Testis (tissue), 2 donors: ENCODE measurements at regions not wholly inside any gene's neighbourhood (a gene's known extent, or its start where the extent isn't known, plus 50 kb on each side); places are given as distances from the start of the nearest gene placed in this dataset.

ENCODE experiments used
- DNase-seq: peaks from one replicate; pipeline ENCODE4 v3.0.0-alpha.2; 2019
- H3K27ac ChIP-seq, 2 donors: fragments of 200-600 bp; sonication (generic); one replicate each; pipeline ENCODE4 v1.5.1; 2019
- H3K27me3 ChIP-seq: fragments of 200-600 bp; sonication (generic); one replicate; pipeline ENCODE4 v1.5.1; 2019
- H3K36me3 ChIP-seq: fragments of 200-600 bp; sonication (generic); one replicate; pipeline ENCODE4 v1.5.1; 2017; ENCODE audit warnings: low read depth; ENCODE audit errors: missing control alignments
- H3K4me1 ChIP-seq: fragments of 200-600 bp; sonication (generic); one replicate; pipeline ENCODE4 v1.5.1; 2019
- H3K4me3 ChIP-seq, 2 donors: fragments of 200-600 bp; sonication (generic); one replicate each; pipeline ENCODE4 v1.5.1; 2017 to 2019
- H3K9me3 ChIP-seq: fragments of 200-600 bp; sonication (generic); one replicate; pipeline ENCODE4 v1.5.1; 2017
- POLR2A ChIP-seq: fragments of 450-650 bp; IDR thresholded peaks from one replicate; pipeline ENCODE4 v1.6.1; 2017; ENCODE audit warnings: antibody characterized with exemption, mild to moderate bottlenecking, moderate library complexity
- WGBS, 2 donors: methylation state at CpG; one replicate each; pipeline ENCODE4 v1.1.5; 2018; 5-methylcytosine and 5-hydroxymethylcytosine counted together
- intact Hi-C: fragments of 100-400 bp; cut with DNase I; formaldehyde crosslinking; loops from one replicate; pipeline ENCODE4 v1.15.1; 2023; ENCODE audit warnings: low total_unique reads
- TF ChIP-seq, protein P1 (sequence below), 3 experiments: fragments of 450-650 bp in 2 of 3; fragments of 200-600 bp in 1 of 3; sonication (generic) in 1 of 3; IDR thresholded peaks; one replicate each; pipeline ENCODE4 v1.5.1; 2016 to 2019; ENCODE audit warnings: antibody characterized with exemption in 3 of 3, mild to moderate bottlenecking in 2 of 3, moderate library complexity in 1 of 3

DNA sequence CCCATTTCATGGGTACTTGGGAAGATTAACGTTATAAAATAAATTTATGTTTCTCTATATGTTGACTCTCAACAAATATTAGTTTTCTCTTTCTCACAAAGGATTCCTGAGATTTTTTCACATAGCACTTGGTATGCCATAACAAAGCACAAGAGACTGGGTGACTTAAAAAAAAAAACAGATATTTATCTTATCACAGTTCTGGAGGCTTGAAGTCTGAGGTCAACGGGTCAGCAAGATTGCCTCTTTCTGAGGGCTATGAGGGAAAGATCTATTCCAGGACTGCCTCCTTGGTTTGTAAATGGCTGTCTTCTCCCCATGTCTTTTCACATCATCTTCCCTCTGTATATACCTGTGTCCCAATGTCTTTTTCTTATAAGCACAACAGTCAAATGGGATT, 153.5 kb upstream of the DIO2 start:
- H3K9me3 ChIP-seq, result no peaks in the 10 kb centered on the region
- no peaks in the 10 kb centered on the region for H3K27me3 ChIP-seq
- no peak overlapping the region for H3K4me3 ChIP-seq
- TF ChIP-seq POLR2A, result no peak
- TF ChIP-seq, protein P1, sequence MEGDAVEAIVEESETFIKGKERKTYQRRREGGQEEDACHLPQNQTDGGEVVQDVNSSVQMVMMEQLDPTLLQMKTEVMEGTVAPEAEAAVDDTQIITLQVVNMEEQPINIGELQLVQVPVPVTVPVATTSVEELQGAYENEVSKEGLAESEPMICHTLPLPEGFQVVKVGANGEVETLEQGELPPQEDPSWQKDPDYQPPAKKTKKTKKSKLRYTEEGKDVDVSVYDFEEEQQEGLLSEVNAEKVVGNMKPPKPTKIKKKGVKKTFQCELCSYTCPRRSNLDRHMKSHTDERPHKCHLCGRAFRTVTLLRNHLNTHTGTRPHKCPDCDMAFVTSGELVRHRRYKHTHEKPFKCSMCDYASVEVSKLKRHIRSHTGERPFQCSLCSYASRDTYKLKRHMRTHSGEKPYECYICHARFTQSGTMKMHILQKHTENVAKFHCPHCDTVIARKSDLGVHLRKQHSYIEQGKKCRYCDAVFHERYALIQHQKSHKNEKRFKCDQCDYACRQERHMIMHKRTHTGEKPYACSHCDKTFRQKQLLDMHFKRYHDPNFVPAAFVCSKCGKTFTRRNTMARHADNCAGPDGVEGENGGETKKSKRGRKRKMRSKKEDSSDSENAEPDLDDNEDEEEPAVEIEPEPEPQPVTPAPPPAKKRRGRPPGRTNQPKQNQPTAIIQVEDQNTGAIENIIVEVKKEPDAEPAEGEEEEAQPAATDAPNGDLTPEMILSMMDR (IDR thresholded peaks at IDR 0.05), result no peak
- no peak overlapping the region for H3K27ac ChIP-seq
- H3K4me1 ChIP-seq, result no peaks in the 10 kb centered on the region
- WGBS, 2 donors, result 62 to 87% methylated on average over 2 of the region's 2 CpGs
- intact Hi-C loops, result no loop called here
- no peaks in the 10 kb centered on the region for H3K36me3 ChIP-seq
- DNase-seq, result no peak

DNA sequence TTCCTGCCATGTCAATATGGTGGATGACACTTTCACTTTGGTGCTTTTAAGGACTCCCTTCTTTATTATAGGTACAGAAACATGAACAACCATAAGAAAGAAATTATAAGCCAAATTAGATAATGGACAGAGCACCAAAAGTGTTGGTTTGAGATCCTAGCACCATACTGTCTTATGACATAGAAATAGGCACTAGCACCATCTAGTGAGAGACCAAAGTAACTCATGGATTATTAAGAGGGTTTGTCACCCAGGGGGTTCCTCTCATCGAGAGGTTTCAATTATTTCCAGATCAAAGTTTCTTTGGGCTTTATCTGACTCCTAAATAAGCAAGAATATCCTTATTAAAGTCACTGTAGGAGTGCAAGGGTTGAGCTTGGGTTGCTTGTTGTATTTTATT, 153.0 kb upstream of the DIO2 start:
- 40 to 78% methylated on average over 1 of the region's 1 CpG for WGBS, 2 donors
- TF ChIP-seq, protein P1 (IDR thresholded peaks at IDR 0.05), result peak in 1 of 3 experiments; percentile 25
- TF ChIP-seq POLR2A, result no peak
- no peaks in the 10 kb centered on the region for H3K4me1 ChIP-seq
- no peak overlapping the region for H3K4me3 ChIP-seq
- H3K27ac ChIP-seq, result no peak overlapping the region
- H3K9me3 ChIP-seq, result no peaks in the 10 kb centered on the region
- intact Hi-C loops, result no loop called here
- H3K36me3 ChIP-seq, result no peaks in the 10 kb centered on the region
- H3K27me3 ChIP-seq, result no peaks in the 10 kb centered on the region
- no peak for DNase-seq

DNA sequence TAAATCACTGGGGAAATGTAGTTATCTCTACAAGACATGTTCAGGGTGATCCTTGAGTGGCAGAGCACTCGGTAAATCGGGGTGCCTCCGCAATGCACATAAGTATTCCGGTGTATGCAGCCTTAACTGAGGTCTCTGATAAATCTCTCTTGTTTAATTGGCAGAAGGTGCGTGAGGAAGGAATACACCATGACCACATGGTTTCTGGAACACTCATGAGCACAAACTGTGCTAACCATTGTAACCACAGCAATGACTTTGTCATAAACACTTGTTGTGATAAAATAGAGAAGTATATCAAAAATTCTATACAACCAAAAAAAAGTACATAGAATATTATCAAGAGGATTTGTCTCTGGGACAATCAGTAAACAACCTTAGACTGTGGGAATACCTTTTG, 146.8 kb upstream of the DIO2 start:
- DNase-seq, result no peak
- no peak overlapping the region for H3K27ac ChIP-seq
- H3K9me3 ChIP-seq, result no peaks in the 10 kb centered on the region
- no peak overlapping the region for H3K4me3 ChIP-seq
- intact Hi-C loops, result no loop called here
- 58 to 67% methylated on average over 5 of the region's 5 CpGs for WGBS, 2 donors
- TF ChIP-seq, protein P1 (IDR thresholded peaks at IDR 0.05), result no peak
- TF ChIP-seq POLR2A, result no peak
- H3K4me1 ChIP-seq, result no peaks in the 10 kb centered on the region
- H3K36me3 ChIP-seq, result no peaks in the 10 kb centered on the region
- H3K27me3 ChIP-seq, result no peaks in the 10 kb centered on the region

DNA sequence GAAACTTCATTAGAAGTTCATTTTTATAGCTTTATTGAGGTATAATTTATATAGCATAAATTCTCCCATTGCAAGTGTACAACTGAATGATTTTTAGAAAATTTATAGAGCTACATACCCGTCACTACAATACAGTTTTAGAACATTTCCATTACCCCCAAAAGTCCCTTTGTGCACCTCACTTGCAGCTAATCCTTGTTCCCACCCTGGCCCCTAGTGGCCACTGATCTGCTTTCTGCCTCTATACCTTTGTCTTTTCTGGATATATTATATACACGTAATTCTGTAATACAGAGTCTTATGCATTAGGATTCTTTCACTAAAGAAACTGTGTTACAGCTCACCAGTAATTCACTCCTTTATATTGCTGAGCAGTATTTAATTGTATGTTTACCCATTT, 145.1 kb upstream of the DIO2 start:
- DNase-seq, result peak; percentile 17
- 78 to 82% methylated on average over 2 of the region's 2 CpGs for WGBS, 2 donors
- H3K4me1 ChIP-seq, result no peaks in the 10 kb centered on the region
- H3K36me3 ChIP-seq, result no peaks in the 10 kb centered on the region
- TF ChIP-seq POLR2A, result no peak
- TF ChIP-seq, protein P1 (IDR thresholded peaks at IDR 0.05), result peak in 1 of 3 experiments; percentile 3
- H3K4me3 ChIP-seq, result no peak overlapping the region
- H3K27ac ChIP-seq, result no peak overlapping the region
- no peaks in the 10 kb centered on the region for H3K9me3 ChIP-seq
- intact Hi-C loops, result no loop called here
- no peaks in the 10 kb centered on the region for H3K27me3 ChIP-seq

- no peak for DNase-seq
- Histone ChIP-seq H3K4me1 (no peaks in the 10 kb centered on the region), H3K27ac (no peak overlapping the region), H3K27me3 (no peaks in the 10 kb centered on the region), H3K9me3 (no peaks in the 10 kb centered on the region), H3K36me3 (no peaks in the 10 kb centered on the region), H3K4me3 (no peak overlapping the region)
- 84 to 93% methylated on average over 6 of the region's 6 CpGs for WGBS, 2 donors
- intact Hi-C loops, result no loop called here
- TF ChIP-seq, protein P1 (IDR thresholded peaks at IDR 0.05), result no peak
- no peak for TF ChIP-seq POLR2A
Observed at GRCh38 chr14:80354860-80355581, 143.7 kb upstream of the DIO2 start.
